ENCODE measurements at regions not wholly inside any gene's neighbourhood (a gene's known extent, or its start where the extent isn't known, plus 50 kb on each side); places are given as distances from the start of the nearest gene placed in this dataset.
"Not testable (repeated sequence)": the region's sequence is repeated elsewhere in the genome, so short reads cannot be mapped to it uniquely, and the experiment has no call there.

DNA sequence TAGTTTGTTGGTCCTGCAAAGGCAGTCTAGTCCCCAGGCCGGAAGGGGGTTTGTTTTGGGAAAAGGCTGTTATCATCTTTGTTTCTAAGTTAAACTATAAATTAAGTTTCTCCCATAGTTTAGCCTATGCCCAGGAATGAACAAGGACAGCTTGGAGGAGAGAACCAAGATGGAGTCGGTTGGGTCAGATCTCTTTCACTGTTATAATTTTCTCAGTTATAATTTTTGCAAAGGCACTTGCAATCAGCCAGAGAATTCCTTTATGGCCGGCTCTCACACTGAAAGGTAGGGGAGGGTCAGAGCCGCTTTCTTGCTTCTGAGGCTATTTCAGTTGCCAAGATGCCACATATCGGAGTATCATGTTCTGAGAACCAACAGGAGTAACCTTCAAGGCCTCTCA lies 59.2 kb upstream of the ATF7IP2 start:
- FAIRE-seq = no peak
- DNase-seq (ENCODE audit: insufficient read length, low spot score) = no peak
- no peak for TF ChIP-seq POLR2A (IDR thresholded peaks at IDR 0.05; ENCODE audit: low read depth, low read length)
- TF ChIP-seq PAX5 (IDR thresholded peaks at IDR 0.05; ENCODE audit: insufficient read depth, low read length, severe bottlenecking) = no peak
- TF ChIP-seq POLR2AphosphoS5 (IDR thresholded peaks at IDR 0.05; ENCODE audit: low read depth, low read length) = no peak

DNA sequence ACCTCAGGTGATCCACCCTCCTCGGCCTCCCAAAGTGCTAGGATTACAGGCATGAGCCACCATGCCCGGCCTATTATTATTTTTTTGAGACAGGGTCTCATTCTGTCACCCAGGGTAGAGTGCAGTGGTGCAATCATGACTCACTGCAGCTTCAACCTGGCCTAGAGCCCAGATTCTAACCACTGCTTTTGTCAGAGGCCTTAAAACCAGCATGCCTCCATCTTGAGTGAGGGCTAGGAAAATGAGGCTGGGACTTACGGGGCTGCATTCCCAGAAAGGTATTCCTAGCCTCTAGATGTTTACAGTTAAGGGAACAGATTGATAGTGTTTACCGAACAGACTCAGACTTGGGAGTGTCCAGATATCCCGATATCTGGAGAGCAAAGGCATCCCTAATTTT lies 57.6 kb upstream of the ATF7IP2 start:
- DNase-seq (ENCODE audit: insufficient read length, low spot score); FAIRE-seq: not testable (repeated sequence)

DNA sequence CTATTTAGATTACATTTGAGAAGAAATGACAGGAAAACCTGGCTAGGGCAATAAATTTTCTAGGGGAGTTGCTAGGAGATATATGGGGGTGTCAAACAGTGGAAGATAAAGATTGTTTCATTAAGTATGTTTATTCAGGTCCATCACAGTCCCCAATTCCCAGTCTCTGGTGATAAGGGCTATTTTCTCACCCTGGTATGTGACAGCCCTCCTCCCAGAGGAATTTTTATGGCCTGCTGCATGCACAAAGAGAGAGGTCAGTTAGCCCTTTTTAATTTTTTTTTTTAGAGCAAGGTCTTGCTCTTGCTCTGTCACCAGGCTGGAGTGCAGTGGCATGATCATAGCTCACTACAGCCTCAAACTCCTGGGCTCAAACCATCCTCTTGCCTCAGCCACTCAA lies 53.6 kb upstream of the ATF7IP2 start:
- DNase-seq (ENCODE audit: insufficient read length, low spot score) = no peak
- no peak for FAIRE-seq
- TF ChIP-seq PAX5 (IDR thresholded peaks at IDR 0.05; ENCODE audit: insufficient read depth, low read length, severe bottlenecking) = no peak

DNA sequence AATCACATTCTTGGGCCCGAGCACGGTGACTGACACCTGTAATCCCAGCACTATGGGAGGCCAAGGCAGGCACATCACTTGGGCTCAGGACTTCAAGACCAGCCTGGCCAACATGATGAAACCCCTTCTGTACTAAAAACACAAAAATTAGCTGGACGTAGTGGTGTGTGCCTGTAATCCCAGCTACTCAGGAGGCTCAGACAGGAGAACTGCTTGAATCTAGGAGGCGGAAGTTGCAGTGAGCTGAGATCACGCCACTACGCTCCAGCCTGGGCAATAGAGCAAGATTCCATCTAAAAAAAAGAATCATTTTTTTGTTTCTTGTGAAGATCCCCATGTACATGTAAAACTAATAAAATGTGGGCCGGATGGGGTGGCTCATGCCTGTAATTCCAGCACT lies 53.1 kb upstream of the ATF7IP2 start:
- no peak for TF ChIP-seq POLR2AphosphoS5 (IDR thresholded peaks at IDR 0.05; ENCODE audit: low read depth, low read length)
- no peak for TF ChIP-seq PAX5 (IDR thresholded peaks at IDR 0.05; ENCODE audit: insufficient read depth, low read length, severe bottlenecking)
- TF ChIP-seq POLR2A (IDR thresholded peaks at IDR 0.05; ENCODE audit: low read depth, low read length) = no peak
- no peak for TF ChIP-seq SPI1 (IDR thresholded peaks at IDR 0.05; ENCODE audit: low read depth, low read length)
- TF ChIP-seq TAF1 (IDR thresholded peaks at IDR 0.05; ENCODE audit: low read depth, low read length) = no peak
- TF ChIP-seq POU2F2 (IDR thresholded peaks at IDR 0.05; ENCODE audit: low read depth, low read length) = no peak
- FAIRE-seq = no peak
- DNase-seq (ENCODE audit: insufficient read length, low spot score) = no peak

DNA sequence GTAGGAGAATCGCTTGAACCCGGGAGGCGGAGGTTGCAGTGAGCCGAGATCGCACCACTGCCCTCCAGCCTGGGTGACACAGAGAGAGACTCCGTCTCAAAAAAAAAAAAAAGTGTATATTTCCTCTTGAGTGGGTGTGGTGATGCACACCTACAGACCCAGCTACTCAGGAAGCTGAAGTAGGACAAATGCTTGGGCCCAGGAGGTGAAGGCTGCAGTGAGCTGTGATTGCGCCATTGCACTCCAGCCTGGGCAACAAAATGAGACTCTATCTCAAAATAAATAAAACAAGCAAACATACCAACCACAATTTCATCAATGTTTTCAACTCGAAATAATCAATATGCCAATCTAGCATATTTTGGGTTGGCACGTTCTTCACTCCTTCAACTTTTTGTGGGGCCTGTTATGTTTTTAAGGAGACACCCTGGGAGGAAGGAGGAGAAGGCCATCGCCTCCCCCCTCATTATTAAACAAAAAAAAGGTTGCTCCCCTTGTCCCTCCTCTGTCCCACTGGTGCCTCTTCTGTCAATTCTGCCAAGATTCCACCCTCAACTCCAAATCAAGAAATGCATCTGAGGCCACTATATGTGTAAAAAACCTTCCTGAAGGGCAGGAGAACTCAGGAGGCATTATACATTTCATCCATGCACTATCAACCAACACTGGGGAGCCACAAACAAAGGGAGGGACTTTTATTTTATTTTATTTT lies 52.4 kb upstream of the ATF7IP2 start:
- FAIRE-seq = no peak
- no peak for DNase-seq (ENCODE audit: insufficient read length, low spot score)
- no peak for TF ChIP-seq TAF1 (IDR thresholded peaks at IDR 0.05; ENCODE audit: low read depth, low read length)
- TF ChIP-seq POLR2AphosphoS5 (IDR thresholded peaks at IDR 0.05; ENCODE audit: low read depth, low read length) = no peak
- no peak for TF ChIP-seq SPI1 (IDR thresholded peaks at IDR 0.05; ENCODE audit: low read depth, low read length)
- TF ChIP-seq PAX5 (IDR thresholded peaks at IDR 0.05; ENCODE audit: insufficient read depth, low read length, severe bottlenecking) = no peak
- no peak for TF ChIP-seq POLR2A (IDR thresholded peaks at IDR 0.05; ENCODE audit: low read depth, low read length)
- TF ChIP-seq POU2F2 (IDR thresholded peaks at IDR 0.05; ENCODE audit: low read depth, low read length) = no peak

DNA sequence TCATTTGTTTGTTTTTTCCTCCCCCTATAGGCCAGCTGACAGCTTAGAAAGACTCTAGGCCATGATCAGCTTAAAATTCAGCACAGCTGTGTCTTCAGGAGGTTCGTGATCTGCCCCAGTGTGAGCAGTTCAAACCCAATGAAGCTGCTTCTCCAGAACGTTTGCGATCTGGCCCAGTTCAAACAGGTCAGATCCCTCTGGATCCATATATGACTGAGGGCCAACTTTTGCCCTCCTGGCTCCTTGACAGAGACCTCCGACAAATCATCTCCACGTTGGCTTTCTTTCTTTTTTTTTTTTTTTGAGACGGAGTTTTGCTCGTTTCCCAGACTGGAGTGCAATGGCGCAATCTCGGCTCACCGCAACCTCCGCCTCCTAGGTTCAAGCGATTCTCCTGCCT lies 50.2 kb upstream of the ATF7IP2 start:
- FAIRE-seq = no peak
- DNase-seq (ENCODE audit: insufficient read length, low spot score) = no peak
- TF ChIP-seq POLR2AphosphoS5 (IDR thresholded peaks at IDR 0.05; ENCODE audit: low read depth, low read length) (no peak), SPI1 (IDR thresholded peaks at IDR 0.05; ENCODE audit: low read depth, low read length) (no peak), TAF1 (IDR thresholded peaks at IDR 0.05; ENCODE audit: low read depth, low read length) (no peak), POLR2A (IDR thresholded peaks at IDR 0.05; ENCODE audit: low read depth, low read length) (no peak)

All from GM12891 (cell line).